Endothelial cell (in vitro differentiated cells): ENCODE measurements at regions not wholly inside any gene's neighbourhood (a gene's known extent, or its start where the extent isn't known, plus 50 kb on each side); places are given as distances from the start of the nearest gene placed in this dataset.

Experiments used
- DNase-seq: peaks from one replicate; pipeline ENCODE4 v3.0.0; 2021; ENCODE audit warnings: low spot score
- H3K27ac Mint-ChIP-seq: one replicate; pipeline ENCODE4 v1.8.0; 2021; ENCODE audit warnings: mixed read lengths, inconsistent platforms; ENCODE audit not compliant: unreplicated experiment
- H3K27me3 Mint-ChIP-seq: one replicate; pipeline ENCODE4 v1.8.0; 2021; ENCODE audit warnings: mild to moderate bottlenecking, moderate library complexity, mixed read lengths, inconsistent platforms; ENCODE audit not compliant: unreplicated experiment
- H3K36me3 Mint-ChIP-seq: one replicate; pipeline ENCODE4 v1.8.0; 2021; ENCODE audit warnings: mild to moderate bottlenecking, low read depth, mixed read lengths, inconsistent platforms; ENCODE audit not compliant: unreplicated experiment
- H3K4me1 Mint-ChIP-seq: one replicate; pipeline ENCODE4 v1.8.0; 2021; ENCODE audit warnings: mild to moderate bottlenecking, mixed read lengths, inconsistent platforms; ENCODE audit not compliant: unreplicated experiment
- H3K4me3 Mint-ChIP-seq: one replicate; pipeline ENCODE4 v1.8.0; 2021; ENCODE audit warnings: mild to moderate bottlenecking, mixed read lengths, inconsistent platforms; ENCODE audit not compliant: unreplicated experiment
- H3K9me3 Mint-ChIP-seq: one replicate; pipeline ENCODE4 v1.8.0; 2021; ENCODE audit warnings: mixed read lengths, inconsistent platforms; ENCODE audit not compliant: unreplicated experiment
- CTCF ChIP-seq: fragments of 200-600 bp; sonication (generic); IDR thresholded peaks from one replicate; pipeline ENCODE4 v1.5.0; 2021; ENCODE audit warnings: antibody characterized with exemption; ENCODE audit not compliant: unreplicated experiment

GRCh38 chr3:34463414-34463813 is 665.0 kb downstream of the PDCD6IP start:
- Mint-ChIP-seq H3K4me3 (no peak overlapping the region), H3K4me1 (peaks cover 4% of the 10 kb centered on the region), H3K27ac (no peak overlapping the region), H3K36me3 (no peaks in the 10 kb centered on the region), H3K9me3 (no peaks in the 10 kb centered on the region), H3K27me3 (no peaks in the 10 kb centered on the region)
- no peak for TF ChIP-seq CTCF
- DNase-seq: no peak

GRCh38 chr3:34464646-34465045 is 666.2 kb downstream of the PDCD6IP start:
- no peaks in the 10 kb centered on the region for H3K9me3 Mint-ChIP-seq
- no peak for DNase-seq
- H3K36me3 Mint-ChIP-seq: no peaks in the 10 kb centered on the region
- peaks cover 7% of the 10 kb centered on the region for H3K4me1 Mint-ChIP-seq
- H3K27me3 Mint-ChIP-seq: no peaks in the 10 kb centered on the region
- H3K4me3 Mint-ChIP-seq: no peak overlapping the region
- H3K27ac Mint-ChIP-seq: no peak overlapping the region
- no peak for TF ChIP-seq CTCF

GRCh38 chr3:34475851-34476250 is 677.4 kb downstream of the PDCD6IP start:
- Mint-ChIP-seq H3K9me3 (no peaks in the 10 kb centered on the region), H3K27me3 (no peaks in the 10 kb centered on the region), H3K27ac (no peak overlapping the region), H3K36me3 (no peaks in the 10 kb centered on the region), H3K4me1 (no peaks in the 10 kb centered on the region), H3K4me3 (no peak overlapping the region)
- no peak for DNase-seq
- TF ChIP-seq CTCF: no peak

- Mint-ChIP-seq H3K4me1 (no peaks in the 10 kb centered on the region), H3K27ac (no peak overlapping the region), H3K27me3 (peaks cover 1% of the 10 kb centered on the region), H3K4me3 (no peak overlapping the region), H3K9me3 (no peaks in the 10 kb centered on the region), H3K36me3 (no peaks in the 10 kb centered on the region)
- TF ChIP-seq CTCF: no peak
- DNase-seq: no peak
Observed at GRCh38 chr3:34483311-34483887, 685.0 kb downstream of the PDCD6IP start.

- Mint-ChIP-seq H3K4me1 (peaks cover 11% of the 10 kb centered on the region), H3K9me3 (no peaks in the 10 kb centered on the region), H3K4me3 (no peak overlapping the region), H3K27me3 (no peaks in the 10 kb centered on the region), H3K36me3 (no peaks in the 10 kb centered on the region), H3K27ac (no peak overlapping the region)
- DNase-seq: no peak
- TF ChIP-seq CTCF: no peak
Observed at GRCh38 chr3:34504366-34504765, 705.9 kb downstream of the PDCD6IP start.
